ENCODE measurements at regions not wholly inside any gene's neighbourhood (a gene's known extent, or its start where the extent isn't known, plus 50 kb on each side); places are given as distances from the start of the nearest gene placed in this dataset.

GRCh38 chr5:153066281-153066680 lies 424.2 kb upstream of the GRIA1 start:
- Histone ChIP-seq H3K27me3 (no peaks in the 10 kb centered on the region), H3K4me3 (no peak overlapping the region), H3K4me1 (no peaks in the 10 kb centered on the region), H3K9me3 (no peaks in the 10 kb centered on the region), H3K27ac (replicated peaks in 1 of 4) (no peak overlapping the region), H3K36me3 (no peaks in the 10 kb centered on the region)
- no peak for TF ChIP-seq EP300 (IDR thresholded peaks at IDR 0.05)
- TF ChIP-seq CTCF (IDR thresholded peaks at IDR 0.05), result no peak
- no peak for TF ChIP-seq POLR2AphosphoS5 (IDR thresholded peaks at IDR 0.05)
- no peak for TF ChIP-seq POLR2A (IDR thresholded peaks at IDR 0.05; ENCODE audit: low read depth)
- DNase-seq (ENCODE audit: extremely low spot score), result no peak
- intact Hi-C loops (cut with DNase I), result no loop called here

GRCh38 chr5:153067869-153068268 lies 422.6 kb upstream of the GRIA1 start:
- H3K36me3 ChIP-seq, result no peaks in the 10 kb centered on the region
- no peaks in the 10 kb centered on the region for H3K27me3 ChIP-seq
- no peak overlapping the region for H3K27ac ChIP-seq (replicated peaks in 1 of 4)
- no peak for DNase-seq (ENCODE audit: extremely low spot score)
- WGBS, result 83% methylated on average over 1 of the region's 1 CpG
- H3K4me3 ChIP-seq, result no peak overlapping the region
- H3K9me3 ChIP-seq, result no peaks in the 10 kb centered on the region
- no peaks in the 10 kb centered on the region for H3K4me1 ChIP-seq
- intact Hi-C loops (cut with DNase I), result no loop called here
- TF ChIP-seq CTCF (IDR thresholded peaks at IDR 0.05) (no peak), POLR2AphosphoS5 (IDR thresholded peaks at IDR 0.05) (no peak), POLR2A (IDR thresholded peaks at IDR 0.05; ENCODE audit: low read depth) (no peak), EP300 (IDR thresholded peaks at IDR 0.05) (no peak)

- H3K27me3 ChIP-seq, result no peaks in the 10 kb centered on the region
- WGBS, result 95% methylated on average over 5 of the region's 5 CpGs
- no peak for DNase-seq (ENCODE audit: extremely low spot score)
- H3K4me1 ChIP-seq, result no peaks in the 10 kb centered on the region
- H3K36me3 ChIP-seq, result no peaks in the 10 kb centered on the region
- H3K27ac ChIP-seq (replicated peaks in 1 of 4), result no peak overlapping the region
- TF ChIP-seq CTCF (IDR thresholded peaks at IDR 0.05) (no peak), EP300 (IDR thresholded peaks at IDR 0.05) (no peak), POLR2AphosphoS5 (IDR thresholded peaks at IDR 0.05) (no peak), POLR2A (IDR thresholded peaks at IDR 0.05; ENCODE audit: low read depth) (no peak)
- H3K4me3 ChIP-seq, result no peak overlapping the region
- intact Hi-C loops (cut with DNase I), result no loop called here
- H3K9me3 ChIP-seq, result no peaks in the 10 kb centered on the region
Observed at GRCh38 chr5:153079396-153079795, 411.1 kb upstream of the GRIA1 start.

GRCh38 chr5:153080940-153081339 lies 409.5 kb upstream of the GRIA1 start:
- no peak overlapping the region for H3K27ac ChIP-seq (replicated peaks in 1 of 4)
- intact Hi-C loops (cut with DNase I), result no loop called here

More at GRCh38 chr5:153080940-153081339, 409.5 kb upstream of the GRIA1 start:
- no peaks in the 10 kb centered on the region for H3K27me3 ChIP-seq
- 65% methylated on average over 6 of the region's 6 CpGs for WGBS
- no peak for TF ChIP-seq POLR2A (IDR thresholded peaks at IDR 0.05; ENCODE audit: low read depth)
- TF ChIP-seq EP300 (IDR thresholded peaks at IDR 0.05), result no peak
- TF ChIP-seq POLR2AphosphoS5 (IDR thresholded peaks at IDR 0.05), result no peak
- TF ChIP-seq CTCF (IDR thresholded peaks at IDR 0.05), result no peak
- H3K4me3 ChIP-seq, result no peak overlapping the region
- no peaks in the 10 kb centered on the region for H3K4me1 ChIP-seq
- no peaks in the 10 kb centered on the region for H3K9me3 ChIP-seq
- DNase-seq (ENCODE audit: extremely low spot score), result no peak
- H3K36me3 ChIP-seq, result no peaks in the 10 kb centered on the region
